ENCODE measurements at regions not wholly inside any gene's neighbourhood (a gene's known extent, or its start where the extent isn't known, plus 50 kb on each side); places are given as distances from the start of the nearest gene placed in this dataset.
A peak's percentile ranks its signal among the peaks of the same experiment; 100 is the strongest.

DNA sequence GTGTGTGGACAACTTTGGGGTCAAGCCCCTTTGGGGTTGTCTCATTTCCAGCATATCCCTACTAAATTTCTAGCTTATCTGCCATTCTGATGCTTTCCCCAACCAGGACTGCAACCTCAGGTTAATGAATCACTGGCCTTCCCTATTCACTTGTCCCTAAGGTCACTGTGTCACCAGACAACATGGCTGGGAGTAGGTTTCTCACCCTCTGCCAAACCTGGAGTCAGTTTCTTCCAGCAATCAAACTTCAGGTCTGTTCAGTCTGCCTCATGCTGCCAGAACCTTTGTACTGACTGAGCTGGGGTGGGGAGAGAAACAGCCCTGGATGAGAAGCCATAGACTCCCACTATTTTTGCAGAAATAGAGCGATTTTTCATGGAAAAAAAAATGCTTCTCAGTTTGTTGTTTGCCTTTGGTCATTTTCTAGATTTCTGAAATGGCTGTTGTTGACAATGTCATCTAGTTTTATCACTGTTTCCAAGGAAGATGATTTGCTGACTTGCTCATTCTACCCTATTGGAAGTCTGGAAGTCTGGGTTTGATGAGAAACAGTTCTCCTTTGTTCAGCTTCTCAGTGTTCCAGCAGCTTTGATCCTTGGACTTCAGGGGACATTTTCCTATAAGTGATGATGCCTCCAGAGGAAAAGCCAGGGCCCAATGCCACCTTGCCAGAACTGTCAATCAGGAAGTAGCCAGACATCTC lies 74.8 kb upstream of the IL12A start:
- DNase-seq: no peak

DNA sequence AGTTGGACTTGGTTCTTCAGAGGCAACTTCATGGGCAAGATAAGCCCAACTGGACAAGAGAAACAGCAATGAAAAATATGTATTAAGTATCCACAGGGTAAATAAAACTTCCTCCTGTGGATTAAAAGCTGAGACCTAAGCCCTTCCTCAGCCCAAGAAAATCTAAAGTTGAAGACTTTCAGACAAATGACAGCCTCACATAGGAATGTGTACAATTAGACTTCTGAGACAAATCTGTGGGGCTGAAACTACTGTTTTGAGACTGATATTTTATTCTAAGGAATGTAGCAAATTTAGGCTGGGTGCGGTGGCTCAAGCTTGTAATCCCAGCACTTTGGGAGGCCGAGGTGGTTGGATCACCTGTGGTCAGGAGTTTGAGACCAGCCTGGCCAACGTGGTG lies 74.2 kb upstream of the IL12A start:
- no peak for DNase-seq

DNA sequence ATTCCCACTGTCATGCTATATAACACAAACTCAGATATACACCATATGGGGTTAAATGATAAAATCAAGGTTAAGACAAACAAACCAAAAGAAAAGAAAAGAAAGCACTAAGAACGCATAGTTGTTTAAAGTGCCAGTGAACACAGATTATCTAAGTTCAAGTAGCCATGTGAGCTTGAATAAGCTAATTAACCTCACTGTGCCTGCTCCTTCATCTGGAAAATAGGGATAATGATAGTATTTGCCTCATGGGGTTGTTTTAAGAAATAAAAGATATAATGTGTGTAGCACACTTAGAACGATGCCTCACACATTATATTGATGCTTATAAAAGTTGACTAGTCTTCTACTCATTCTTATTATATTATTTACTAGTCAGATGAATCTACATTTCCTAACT lies 72.6 kb upstream of the IL12A start:
- DNase-seq: no peak

DNA sequence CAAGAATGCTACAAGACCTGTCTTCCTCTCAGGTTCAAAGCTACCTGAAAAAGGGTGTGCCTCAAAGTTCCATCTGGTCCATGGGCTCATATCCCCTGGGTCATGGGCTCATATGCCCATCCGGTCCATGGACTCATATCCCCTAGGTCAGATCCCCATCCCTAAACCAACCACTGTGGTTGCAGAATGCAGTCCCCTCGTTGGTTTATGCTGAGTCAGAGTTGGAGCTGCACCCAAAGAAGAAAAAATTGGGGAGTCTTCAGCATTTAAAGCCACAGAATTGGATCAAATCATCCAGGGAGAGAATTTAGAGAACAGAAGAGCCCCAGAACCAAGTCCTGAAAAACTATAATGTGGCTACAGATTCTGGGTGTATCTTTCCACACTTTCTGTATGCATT lies 71.5 kb upstream of the IL12A start:
- no peak for DNase-seq

DNA sequence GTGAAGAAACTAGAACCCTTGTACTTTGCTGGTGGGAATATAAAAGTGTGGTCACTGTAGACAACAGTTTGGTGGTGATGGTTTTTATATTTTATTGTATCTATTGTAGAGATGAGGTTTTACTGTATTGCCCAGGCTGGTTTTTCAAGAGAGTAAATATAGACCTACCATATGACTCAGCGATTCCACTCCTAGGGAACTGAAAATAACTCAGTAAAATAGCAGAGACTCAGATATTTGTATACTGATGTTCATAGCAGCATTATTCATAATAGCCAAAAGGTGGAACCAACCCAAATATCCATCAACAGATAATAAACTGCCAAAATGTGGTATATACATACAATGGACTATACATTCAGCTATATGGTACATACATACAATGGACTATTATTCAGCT lies 68.8 kb upstream of the IL12A start:
- no peak for DNase-seq

DNA sequence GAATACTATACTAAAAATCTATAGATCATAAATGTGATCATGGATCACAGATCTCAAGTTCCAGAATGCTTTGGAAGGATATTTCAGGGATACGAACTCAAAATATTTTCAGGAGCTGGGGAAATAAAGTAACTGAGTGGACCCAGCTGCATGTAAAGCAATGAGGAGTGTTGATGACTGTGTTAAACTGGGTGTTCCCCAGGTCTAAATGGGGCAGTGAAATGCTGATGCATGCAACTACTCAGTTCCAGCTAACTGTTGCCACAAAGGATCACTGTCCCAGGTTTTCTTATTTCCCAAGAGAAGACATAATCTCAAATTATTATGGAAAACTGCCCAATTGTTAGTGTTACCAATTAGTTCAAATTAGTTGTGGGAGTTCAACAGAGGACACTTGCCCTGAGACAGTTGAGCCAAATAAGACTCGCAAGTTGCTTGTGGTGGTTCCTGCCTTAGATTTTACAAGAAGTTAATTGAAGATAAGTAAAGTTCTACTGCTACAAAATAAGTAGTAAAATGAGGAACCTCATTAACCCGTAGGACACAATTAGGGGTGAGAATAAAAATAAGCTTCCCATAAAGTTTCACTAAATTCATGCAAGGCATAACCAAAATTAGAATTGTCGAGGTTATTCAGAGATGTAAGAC lies 66.3 kb upstream of the IL12A start:
- DNase-seq: no peak

DNA sequence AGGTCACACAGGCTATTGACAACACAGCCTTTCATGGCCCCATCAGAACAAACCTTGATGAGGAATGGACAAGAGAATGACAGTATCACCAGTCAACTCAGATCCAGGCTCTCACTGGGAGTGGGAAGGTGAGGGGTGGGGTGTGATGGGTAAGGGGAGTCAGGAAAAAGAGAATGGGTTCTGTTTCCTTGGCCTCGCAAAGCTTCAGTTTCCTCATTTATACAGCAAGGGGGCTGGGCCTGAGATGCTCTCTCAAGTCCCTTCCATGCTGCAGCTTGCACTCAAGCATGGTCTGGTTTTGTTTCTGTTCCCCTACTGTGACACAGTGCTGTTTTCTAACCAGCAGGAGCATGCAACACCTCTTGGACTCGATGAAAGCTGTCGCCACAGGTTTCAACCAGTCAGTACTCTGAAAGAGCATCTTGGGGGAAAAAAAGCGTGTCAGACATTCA lies 65.7 kb upstream of the IL12A start:
- DNase-seq: peak in 4 of 56 donors; percentile 11 to 30 (median 26)

DNA sequence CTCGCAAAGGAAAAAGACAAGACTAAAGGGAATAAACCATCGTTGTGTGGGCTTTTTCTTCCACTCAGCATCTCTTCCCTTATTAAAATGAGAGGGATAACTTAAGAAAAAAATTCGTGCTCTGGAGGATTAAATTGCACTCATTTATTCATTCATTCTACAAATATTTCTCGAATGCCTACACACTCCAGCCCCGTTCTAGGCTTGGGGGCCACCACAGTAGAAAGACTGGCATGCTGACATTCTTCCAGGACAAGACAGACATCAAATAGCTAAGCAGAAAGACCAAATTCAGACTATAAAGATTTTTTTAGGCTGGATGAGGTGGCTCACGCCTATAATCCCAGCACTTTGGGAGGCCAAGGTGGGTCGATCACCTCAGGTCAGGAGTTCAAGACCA lies 65.3 kb upstream of the IL12A start:
- no peak for DNase-seq

DNA sequence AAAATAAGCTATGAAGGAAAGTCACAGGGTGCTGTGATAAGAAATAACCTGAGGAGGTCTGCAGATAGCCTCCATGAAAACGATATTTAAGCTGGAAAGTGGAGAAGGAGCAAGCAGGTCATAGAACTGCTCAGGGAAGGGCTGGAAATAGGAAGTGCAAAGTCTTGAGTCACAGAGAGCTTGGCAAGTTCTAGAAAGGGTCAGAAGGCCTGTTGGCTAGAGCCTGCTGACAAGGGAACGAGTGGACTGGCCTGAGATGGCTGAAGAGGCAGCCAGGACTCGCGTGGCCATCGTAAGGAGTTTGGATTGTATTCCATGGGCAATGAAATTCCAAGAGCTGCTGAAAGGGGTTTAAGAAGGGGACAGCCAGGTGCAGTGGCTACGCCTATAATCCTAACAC lies 64.7 kb upstream of the IL12A start:
- no peak for DNase-seq

DNA sequence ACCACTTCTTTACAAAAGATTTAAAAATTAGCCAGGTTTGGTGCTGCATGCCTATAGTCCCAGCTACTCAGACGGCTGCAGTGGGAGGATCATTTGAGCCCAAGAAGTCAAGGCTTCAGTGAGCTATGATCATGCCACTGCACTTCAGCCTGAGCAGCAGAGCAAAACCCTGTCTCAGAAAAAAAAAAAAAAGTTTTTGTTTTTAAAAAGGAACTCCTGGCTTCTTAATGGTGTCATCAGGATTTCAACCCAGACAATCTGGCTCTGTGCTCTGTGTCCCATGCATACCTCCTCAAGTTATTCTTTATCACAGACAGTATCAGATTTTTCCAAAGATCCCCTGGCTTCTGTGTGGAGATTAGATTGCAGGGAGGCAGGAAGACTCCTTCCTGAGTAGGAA lies 64.2 kb upstream of the IL12A start:
- DNase-seq: no peak

DNA sequence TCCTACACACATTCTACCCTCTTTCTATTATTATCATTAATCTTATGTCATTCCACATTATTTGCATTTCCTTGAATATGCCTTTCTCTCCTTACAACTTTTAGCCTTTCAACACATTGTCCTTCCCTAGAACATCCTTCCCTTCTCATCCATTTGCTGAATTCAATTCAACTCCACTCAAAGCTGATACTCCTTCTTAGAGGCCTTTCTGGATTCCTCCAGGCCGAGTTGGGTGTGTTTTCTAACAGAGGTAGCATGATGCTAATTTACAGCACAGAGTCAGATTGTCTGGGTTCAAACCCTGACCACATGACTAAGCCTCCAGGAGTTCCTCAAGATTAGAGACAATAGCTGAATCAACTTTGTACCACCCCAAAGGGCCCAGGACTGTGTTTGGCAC lies 63.4 kb upstream of the IL12A start:
- no peak for DNase-seq

DNA sequence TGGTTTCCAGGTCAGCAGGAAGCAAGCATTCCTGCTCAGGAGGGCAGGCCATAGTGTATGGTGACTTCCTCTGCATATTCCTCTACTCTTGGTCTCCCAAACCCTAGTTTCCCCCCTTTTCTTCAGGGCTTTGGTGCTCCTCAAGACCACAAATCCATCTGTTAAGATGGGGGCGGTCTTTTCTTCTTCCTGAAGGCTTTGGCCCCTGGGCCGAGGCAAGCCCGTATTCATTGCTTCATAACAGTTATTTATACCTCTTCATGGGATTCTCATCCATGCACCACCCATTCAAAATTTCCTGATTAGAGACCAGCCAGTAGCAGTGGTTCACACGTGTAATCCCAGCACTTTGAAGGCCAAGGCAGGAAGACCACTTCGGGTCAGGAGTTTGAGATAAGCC lies 62.1 kb upstream of the IL12A start:
- no peak for DNase-seq

DNA sequence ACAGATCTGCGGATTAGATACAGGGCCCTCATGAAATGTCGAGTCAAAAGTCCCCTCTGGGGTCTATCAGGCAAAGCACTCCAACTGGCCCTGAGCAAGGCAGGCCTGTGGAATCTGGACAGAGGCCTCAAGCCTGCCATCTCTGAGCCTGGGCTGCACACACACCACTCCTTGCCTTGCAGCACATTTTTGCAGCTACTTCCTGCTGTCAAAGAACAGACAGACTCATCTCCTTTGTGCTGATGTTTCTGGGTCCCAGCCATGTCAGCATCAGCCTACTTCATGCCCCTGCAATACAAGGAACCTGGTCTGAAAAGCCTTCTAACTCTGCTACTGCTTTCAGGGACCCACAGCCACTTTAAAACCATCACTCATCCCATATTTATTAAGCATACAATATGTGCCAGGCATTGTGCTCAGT lies 60.6 kb upstream of the IL12A start:
- DNase-seq: no peak

DNA sequence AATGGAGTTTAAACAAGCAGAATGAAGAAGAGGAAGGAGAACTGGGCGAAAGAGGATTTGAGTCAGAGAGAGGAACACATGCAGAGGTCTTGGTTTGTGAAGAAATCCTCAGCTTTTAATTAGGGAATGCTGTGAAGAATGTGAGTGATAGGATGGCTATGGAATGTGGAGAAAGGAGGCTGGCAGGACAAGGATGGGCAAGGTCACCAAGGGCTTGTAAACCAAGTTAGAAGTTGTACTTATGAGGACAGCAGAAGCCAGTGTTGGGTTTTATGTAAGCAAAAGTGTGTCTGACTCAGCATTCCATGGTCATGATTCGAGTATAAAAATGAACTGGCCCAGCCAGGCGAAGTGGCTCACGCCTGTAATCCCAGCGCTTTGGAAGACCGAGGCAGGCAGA lies 60.0 kb upstream of the IL12A start:
- DNase-seq: no peak

DNA sequence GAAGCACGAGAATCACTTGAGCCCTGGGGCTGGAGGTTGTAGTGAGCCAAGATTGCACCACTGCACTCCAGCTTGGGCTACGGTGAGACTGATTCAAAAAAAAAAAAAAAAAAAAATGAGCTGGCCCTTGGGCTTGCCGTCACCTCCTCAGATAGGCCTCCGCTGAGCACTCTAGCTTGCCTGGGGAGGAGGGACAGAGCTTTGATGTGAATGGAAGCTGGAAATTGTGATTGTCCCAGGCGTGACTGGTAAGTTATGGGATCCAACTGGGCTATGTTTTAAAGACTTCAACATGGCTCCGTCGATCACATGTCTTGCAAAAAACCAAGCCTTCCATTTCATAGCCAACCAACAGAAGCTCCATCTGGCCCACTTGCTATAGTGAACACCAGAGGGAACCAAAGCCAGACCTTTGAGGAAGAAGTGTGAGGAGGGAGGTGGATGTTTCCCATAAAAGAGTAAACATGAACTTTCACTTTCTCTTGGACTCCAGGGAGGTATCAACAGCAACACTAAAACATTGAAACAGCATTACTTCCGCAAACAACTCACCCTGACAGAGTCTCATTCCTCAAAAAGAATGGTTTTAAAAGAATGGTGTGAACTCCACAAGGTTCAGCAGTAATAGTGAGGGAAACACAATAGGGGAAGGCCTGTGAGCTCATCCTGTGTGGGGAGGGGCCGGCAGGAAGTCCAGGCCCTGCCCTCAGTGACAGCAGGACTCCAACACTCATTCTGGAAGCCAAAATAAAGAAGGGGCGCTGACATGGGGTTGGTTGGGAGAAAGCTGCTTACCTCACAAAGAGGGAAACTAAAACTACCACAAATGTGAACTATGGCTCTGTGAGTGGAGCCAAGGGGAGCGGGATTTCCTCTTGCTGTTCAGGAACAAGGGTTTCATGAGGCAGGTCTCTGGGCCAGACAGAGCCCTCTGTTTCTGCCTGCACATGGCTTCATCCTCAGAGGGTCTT lies 59.2 kb upstream of the IL12A start:
- peak in 3 of 56 donors; percentile 8 to 33 (median 11) for DNase-seq

DNA sequence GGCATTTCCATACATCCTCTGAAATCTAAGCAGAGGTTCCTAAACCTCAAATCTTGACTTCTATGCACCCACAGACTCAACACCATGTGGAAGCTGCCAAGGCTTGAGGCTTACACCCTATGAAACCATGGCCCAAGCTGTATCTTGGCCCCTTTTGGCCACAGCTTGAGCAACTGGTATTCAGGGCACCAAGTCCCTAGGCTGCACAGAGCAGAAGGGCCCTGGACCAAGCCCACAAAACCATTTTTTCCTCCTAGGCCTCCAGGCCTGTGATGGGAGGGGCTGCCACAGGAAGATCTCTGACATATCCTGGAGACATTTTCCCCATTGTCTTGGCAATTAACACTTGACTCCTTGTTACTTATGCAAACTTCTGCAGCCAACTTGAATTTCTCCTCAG lies 54.4 kb upstream of the IL12A start:
- no peak for DNase-seq

DNA sequence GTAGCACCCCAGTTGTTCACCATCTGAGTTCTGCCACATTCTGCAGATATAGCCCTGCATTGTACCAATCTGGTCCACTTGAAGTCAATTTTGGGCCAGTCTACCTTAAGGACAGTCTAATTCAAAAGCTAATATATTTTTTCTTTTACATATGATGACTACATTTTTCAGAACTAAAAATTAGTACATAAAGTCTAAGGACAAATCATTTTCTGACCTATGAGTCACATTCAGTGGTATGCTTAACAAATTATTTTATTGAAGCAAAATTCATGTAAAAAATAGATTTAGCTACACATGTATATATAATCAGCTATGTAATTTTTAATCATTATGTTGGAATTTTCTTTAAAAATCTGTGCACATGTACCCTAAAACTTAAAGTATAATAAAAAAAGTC lies 52.1 kb upstream of the IL12A start:
- DNase-seq: no peak

DNA sequence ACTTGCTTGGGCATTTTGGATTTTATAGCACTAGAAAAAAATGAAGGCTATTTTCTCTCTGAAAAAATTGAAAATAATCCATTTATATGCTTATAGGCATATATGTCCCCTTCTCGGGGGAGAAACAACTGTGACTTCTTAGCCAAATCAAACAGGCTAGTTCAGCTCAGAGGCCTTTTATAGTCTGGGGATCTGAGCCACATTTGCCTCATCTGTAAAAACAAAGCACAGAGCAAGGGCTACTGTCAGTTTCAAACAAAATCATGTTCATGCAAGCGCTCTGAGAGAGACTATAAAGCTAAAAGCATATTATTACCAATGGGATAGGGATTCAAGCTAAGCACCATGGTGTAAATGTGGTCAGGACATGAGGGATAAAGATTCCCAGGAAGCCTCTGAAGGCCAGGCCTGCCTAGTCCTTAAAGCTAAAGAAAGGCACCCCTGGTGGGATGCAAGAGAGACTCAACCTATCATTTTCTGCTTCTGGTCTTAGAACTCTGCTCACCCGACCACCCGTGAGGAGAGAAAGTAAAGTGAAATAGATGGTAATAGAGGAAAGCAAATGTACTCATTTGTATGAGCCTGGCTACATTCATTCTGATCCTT lies 51.0 kb upstream of the IL12A start:
- DNase-seq: no peak

DNA sequence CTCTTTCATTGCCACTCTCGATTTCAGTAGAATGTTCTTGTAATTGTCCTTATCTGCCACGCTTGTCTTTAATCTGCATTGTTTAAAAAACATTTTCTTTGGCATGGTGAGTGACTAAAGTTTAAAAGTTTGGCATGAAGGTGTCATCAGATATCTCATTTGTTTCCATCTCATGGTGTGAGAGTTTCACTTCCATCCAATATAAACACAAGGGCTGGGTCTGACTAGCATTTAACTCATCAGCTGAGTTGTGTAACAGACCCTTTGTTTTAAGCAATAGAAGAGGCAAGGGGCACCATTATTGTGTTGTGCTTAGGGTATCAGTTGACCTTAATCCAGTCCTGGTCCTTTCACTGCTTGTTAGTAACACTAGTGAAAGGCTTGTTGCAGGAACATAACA lies 49.9 kb upstream of the IL12A start:
- no peak for DNase-seq
